ENCODE measurements at regions not wholly inside any gene's neighbourhood (a gene's known extent, or its start where the extent isn't known, plus 50 kb on each side); places are given as distances from the start of the nearest gene placed in this dataset.

DNA sequence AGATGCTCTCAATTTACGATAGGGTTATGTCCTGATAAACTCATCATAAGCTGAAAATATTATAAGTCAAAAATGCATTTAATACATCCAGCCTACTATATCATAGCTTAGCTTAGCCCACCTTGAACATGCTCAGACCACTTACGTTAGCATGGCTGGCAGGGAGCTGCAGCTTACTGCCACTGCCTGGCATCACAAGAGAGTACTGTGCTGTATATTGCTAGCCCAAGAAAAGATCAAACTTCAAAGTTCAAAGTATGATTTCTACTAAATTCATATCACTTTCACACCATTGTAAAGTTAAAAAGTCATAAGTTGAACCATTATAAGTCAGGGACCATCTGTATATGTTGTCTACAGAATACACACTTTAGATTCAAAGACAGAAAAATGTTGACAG lies 91.6 kb downstream of the HYCC1 start:
- WGBS, 5 donors, result 83 to 96% (median 92%) methylated on average over 2 of the region's 2 CpGs
- Histone ChIP-seq H3K27me3 (no peaks in the 10 kb centered on the region), H3K4me1 (no peaks in the 10 kb centered on the region), H3K4me3 (no peak overlapping the region), H3K9me3 (peaks cover 0 to 8% (median 3%) of the 10 kb centered on the region in 4 donors), H3K36me3 (no peaks in the 10 kb centered on the region), H3K27ac (no peak overlapping the region)
- no peak for DNase-seq
- no peak for TF ChIP-seq POLR2A (IDR thresholded peaks at IDR 0.05)
- no peak for TF ChIP-seq EP300 (IDR thresholded peaks at IDR 0.05)
- TF ChIP-seq POLR2AphosphoS5 (IDR thresholded peaks at IDR 0.05), result no peak
- TF ChIP-seq, protein P1, sequence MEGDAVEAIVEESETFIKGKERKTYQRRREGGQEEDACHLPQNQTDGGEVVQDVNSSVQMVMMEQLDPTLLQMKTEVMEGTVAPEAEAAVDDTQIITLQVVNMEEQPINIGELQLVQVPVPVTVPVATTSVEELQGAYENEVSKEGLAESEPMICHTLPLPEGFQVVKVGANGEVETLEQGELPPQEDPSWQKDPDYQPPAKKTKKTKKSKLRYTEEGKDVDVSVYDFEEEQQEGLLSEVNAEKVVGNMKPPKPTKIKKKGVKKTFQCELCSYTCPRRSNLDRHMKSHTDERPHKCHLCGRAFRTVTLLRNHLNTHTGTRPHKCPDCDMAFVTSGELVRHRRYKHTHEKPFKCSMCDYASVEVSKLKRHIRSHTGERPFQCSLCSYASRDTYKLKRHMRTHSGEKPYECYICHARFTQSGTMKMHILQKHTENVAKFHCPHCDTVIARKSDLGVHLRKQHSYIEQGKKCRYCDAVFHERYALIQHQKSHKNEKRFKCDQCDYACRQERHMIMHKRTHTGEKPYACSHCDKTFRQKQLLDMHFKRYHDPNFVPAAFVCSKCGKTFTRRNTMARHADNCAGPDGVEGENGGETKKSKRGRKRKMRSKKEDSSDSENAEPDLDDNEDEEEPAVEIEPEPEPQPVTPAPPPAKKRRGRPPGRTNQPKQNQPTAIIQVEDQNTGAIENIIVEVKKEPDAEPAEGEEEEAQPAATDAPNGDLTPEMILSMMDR (IDR thresholded peaks at IDR 0.05), result no peak
- intact Hi-C loops (cut with DNase I; ENCODE audit: low total_unique reads), result no loop called here

DNA sequence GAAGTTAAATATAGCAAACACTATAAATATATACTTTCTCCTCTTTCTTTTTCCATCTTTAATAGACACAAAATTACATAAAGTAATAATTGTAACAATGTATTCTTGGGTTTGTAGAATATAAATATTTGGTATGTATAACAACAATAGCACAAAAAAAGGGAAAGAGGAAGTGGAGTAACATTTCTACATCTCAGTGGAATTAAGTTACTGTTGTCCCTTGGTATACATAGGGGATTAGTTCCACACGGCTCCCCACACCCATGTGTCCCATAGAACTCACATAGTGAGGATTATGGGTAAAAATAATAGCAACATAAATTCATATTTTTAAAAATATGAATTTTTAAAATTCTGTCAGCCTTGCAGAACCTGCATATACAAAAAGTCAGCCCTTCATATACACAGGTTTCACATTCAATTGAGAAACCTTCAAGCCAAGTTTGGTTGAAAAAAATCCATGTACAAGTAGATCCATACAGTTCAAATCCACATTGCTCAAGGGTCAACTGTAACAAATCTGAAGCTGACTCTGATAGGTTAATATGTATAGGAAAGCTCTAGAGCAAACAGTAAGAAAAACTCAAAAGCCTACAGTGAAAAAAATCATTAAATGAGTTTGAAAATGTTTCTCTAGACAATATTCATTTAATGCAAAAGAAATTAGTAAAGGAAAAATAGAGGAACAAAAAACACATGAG lies 92.4 kb downstream of the HYCC1 start:
- TF ChIP-seq, protein P1 (IDR thresholded peaks at IDR 0.05), result no peak
- TF ChIP-seq EP300 (IDR thresholded peaks at IDR 0.05) (no peak), POLR2AphosphoS5 (IDR thresholded peaks at IDR 0.05) (no peak), POLR2A (IDR thresholded peaks at IDR 0.05) (no peak)
- H3K9me3 ChIP-seq, result peaks cover 0 to 8% (median 3%) of the 10 kb centered on the region in 4 donors
- 50 to 64% (median 53%) methylated on average over 1 of the region's 1 CpG for WGBS, 5 donors
- no peaks in the 10 kb centered on the region for H3K27me3 ChIP-seq
- no peak for DNase-seq
- intact Hi-C loops (cut with DNase I; ENCODE audit: low total_unique reads), result no loop called here
- H3K4me3 ChIP-seq, result no peak overlapping the region
- H3K36me3 ChIP-seq, result no peaks in the 10 kb centered on the region
- H3K27ac ChIP-seq, result no peak overlapping the region
- H3K4me1 ChIP-seq, result no peaks in the 10 kb centered on the region

DNA sequence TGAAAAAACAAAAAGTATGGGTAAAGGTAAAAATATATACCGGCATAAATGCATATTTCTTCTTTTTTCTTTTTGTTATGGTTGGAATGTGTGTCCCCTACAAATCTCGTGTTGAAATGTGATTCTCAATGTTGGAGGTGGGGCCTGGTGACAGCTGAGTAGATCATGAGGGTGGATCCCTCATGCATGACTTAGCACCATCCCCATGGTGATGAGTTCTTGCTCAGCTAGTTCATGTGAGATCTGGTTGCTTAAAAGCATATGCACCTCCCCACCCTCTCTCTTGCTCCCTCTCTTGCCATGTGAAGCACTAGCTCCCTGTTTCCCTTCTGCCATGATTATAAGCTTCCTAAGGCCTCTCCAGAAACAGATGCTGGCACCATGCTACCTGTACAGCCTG lies 93.3 kb downstream of the HYCC1 start:
- 75 to 87% (median 83%) methylated on average over 2 of the region's 2 CpGs for WGBS, 5 donors
- DNase-seq, result no peak
- Histone ChIP-seq H3K4me1 (no peaks in the 10 kb centered on the region), H3K4me3 (no peak overlapping the region), H3K27me3 (no peaks in the 10 kb centered on the region), H3K27ac (no peak overlapping the region), H3K9me3 (peaks cover 0 to 8% (median 3%) of the 10 kb centered on the region in 4 donors), H3K36me3 (no peaks in the 10 kb centered on the region)
- intact Hi-C loops (cut with DNase I; ENCODE audit: low total_unique reads), result no loop called here
- no peak for TF ChIP-seq POLR2A (IDR thresholded peaks at IDR 0.05)
- no peak for TF ChIP-seq POLR2AphosphoS5 (IDR thresholded peaks at IDR 0.05)
- TF ChIP-seq, protein P1 (IDR thresholded peaks at IDR 0.05), result no peak
- TF ChIP-seq EP300 (IDR thresholded peaks at IDR 0.05), result no peak

DNA sequence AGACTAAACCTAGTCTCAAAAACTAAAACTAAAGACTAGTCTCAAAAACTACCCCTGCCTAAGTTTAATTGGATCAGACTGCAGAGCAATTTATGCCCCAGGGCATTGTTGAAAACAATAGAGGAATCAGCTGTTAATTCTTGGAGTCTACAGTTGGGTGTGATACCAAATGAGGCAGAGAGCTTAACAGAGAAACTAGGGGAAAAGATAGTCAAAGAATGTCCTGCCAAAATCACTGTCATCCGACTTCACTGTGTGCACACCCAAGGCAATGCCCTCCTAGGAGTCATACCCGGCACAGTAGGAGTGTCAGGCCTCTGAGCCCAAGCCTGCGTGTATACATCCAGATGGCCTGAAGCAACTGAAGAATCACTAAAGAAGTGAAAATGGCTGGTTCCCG lies 90.5 kb upstream of the TOMM7 start:
- no peak overlapping the region for H3K27ac ChIP-seq
- intact Hi-C loops (cut with DNase I; ENCODE audit: low total_unique reads), result no loop called here
- DNase-seq, result no peak
- H3K9me3 ChIP-seq, result no peaks in the 10 kb centered on the region
- H3K36me3 ChIP-seq, result no peaks in the 10 kb centered on the region
- WGBS, 5 donors, result 74 to 96% (median 95%) methylated on average over 4 of the region's 4 CpGs
- no peak overlapping the region for H3K4me3 ChIP-seq
- no peaks in the 10 kb centered on the region for H3K4me1 ChIP-seq
- TF ChIP-seq, protein P1 (IDR thresholded peaks at IDR 0.05), result no peak
- TF ChIP-seq POLR2A (IDR thresholded peaks at IDR 0.05) (no peak), EP300 (IDR thresholded peaks at IDR 0.05) (no peak), POLR2AphosphoS5 (IDR thresholded peaks at IDR 0.05) (no peak)
- H3K27me3 ChIP-seq, result no peaks in the 10 kb centered on the region

All from stomach (tissue), 8 donors.